Ovary (tissue), 7 donors: ENCODE measurements at regions not wholly inside any gene's neighbourhood (a gene's known extent, or its start where the extent isn't known, plus 50 kb on each side); places are given as distances from the start of the nearest gene placed in this dataset.

ENCODE experiments used
- DNase-seq, 5 donors: peaks; one replicate each; pipeline ENCODE4 v3.0.0-alpha.2; 2019 to 2020
- H3K27ac ChIP-seq, 2 donors: fragments of 200-600 bp; one replicate each; pipeline versions ENCODE4 v1.5.1 to v1.8.0; 2019 to 2022
- H3K27me3 ChIP-seq: fragments of 200-600 bp; one replicate; pipeline ENCODE4 v1.8.0; 2022
- H3K36me3 ChIP-seq: fragments of 200-600 bp; sonication (generic); one replicate; pipeline ENCODE4 v1.5.1; 2019
- H3K4me1 ChIP-seq: one replicate; pipeline ENCODE4 v1.8.1; 2013; ENCODE audit warnings: mild to moderate bottlenecking, moderate library complexity; ENCODE audit not compliant: insufficient read depth
- H3K4me3 ChIP-seq: fragments of 200-600 bp; sonication (generic); one replicate; pipeline ENCODE4 v1.5.1; 2017
- H3K9me3 ChIP-seq, 2 donors: fragments of 200-600 bp in 1 of 2; sonication (generic) in 1 of 2; one replicate each; pipeline versions ENCODE4 v1.5.1 to v1.8.1; 2013 to 2019; ENCODE audit warnings: mild to moderate bottlenecking in 1 of 2, moderate library complexity in 1 of 2
- EP300 ChIP-seq: sonication (generic); formaldehyde crosslinking; IDR thresholded peaks from one replicate; pipeline ENCODE4 v1.6.1; 2017; ENCODE audit warnings: antibody characterized with exemption
- POLR2A ChIP-seq: fragments of 450-650 bp; IDR thresholded peaks from one replicate; pipeline ENCODE4 v1.6.1; 2017; ENCODE audit warnings: antibody characterized with exemption, mild to moderate bottlenecking, moderate library complexity
- WGBS, 3 donors: extraction: QIAGEN DNeasy Blood & Tissue Kit in 1 of 3; methylation state at CpG; one replicate each; pipeline versions ENCODE4 v1.1.5 to v1.1.7; 2013 to 2017; 5-methylcytosine and 5-hydroxymethylcytosine counted together
- intact Hi-C, 4 donors: fragments of 100-400 bp; cut with DNase I; formaldehyde crosslinking; loops; one replicate each; pipeline versions ENCODE4 v1.11.0 to v1.15.1; 2022 to 2023
- TF ChIP-seq, protein P1 (sequence below), 3 donors: fragments of 450-650 bp in 2 of 3; fragments of 200-600 bp in 1 of 3; IDR thresholded peaks; one replicate each; pipeline versions ENCODE4 v1.5.1 to v1.8.0; 2016 to 2022; ENCODE audit warnings: antibody characterized with exemption in 3 of 3, mild to moderate bottlenecking in 1 of 3
- donor health status: DM: no; HTN: no; CAD: no; lungs with moderate emphysema.
- donor health status: DM: no; HTN: no; CAD: no.
- donor health status: Bipolar disorder and iron deficiency.
- donor health status: DM: no; HTN: no; CAD: no.
- donor health status: DM: yes; HTN: yes; CAD: no.

- DNase-seq, result peak in 1 of 5 donors; percentile 14
- H3K27me3 ChIP-seq, result no peaks in the 10 kb centered on the region
- 89 to 95% (median 91%) methylated on average over 8 of the region's 8 CpGs for WGBS, 3 donors
- peaks cover 2% of the 10 kb centered on the region for H3K4me1 ChIP-seq
- no peaks in the 10 kb centered on the region for H3K36me3 ChIP-seq
- no peak overlapping the region for H3K4me3 ChIP-seq
- intact Hi-C loops, result no loop called here
- no peak overlapping the region for H3K27ac ChIP-seq
- H3K9me3 ChIP-seq, result no peaks in the 10 kb centered on the region
- no peak for TF ChIP-seq POLR2A
- no peak for TF ChIP-seq EP300
- TF ChIP-seq, protein P1, sequence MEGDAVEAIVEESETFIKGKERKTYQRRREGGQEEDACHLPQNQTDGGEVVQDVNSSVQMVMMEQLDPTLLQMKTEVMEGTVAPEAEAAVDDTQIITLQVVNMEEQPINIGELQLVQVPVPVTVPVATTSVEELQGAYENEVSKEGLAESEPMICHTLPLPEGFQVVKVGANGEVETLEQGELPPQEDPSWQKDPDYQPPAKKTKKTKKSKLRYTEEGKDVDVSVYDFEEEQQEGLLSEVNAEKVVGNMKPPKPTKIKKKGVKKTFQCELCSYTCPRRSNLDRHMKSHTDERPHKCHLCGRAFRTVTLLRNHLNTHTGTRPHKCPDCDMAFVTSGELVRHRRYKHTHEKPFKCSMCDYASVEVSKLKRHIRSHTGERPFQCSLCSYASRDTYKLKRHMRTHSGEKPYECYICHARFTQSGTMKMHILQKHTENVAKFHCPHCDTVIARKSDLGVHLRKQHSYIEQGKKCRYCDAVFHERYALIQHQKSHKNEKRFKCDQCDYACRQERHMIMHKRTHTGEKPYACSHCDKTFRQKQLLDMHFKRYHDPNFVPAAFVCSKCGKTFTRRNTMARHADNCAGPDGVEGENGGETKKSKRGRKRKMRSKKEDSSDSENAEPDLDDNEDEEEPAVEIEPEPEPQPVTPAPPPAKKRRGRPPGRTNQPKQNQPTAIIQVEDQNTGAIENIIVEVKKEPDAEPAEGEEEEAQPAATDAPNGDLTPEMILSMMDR (IDR thresholded peaks at IDR 0.05), result no peak
These were observed 54.7 kb upstream of the SSBP3 start for GRCh38 chr1:54460861-54461387.

DNA sequence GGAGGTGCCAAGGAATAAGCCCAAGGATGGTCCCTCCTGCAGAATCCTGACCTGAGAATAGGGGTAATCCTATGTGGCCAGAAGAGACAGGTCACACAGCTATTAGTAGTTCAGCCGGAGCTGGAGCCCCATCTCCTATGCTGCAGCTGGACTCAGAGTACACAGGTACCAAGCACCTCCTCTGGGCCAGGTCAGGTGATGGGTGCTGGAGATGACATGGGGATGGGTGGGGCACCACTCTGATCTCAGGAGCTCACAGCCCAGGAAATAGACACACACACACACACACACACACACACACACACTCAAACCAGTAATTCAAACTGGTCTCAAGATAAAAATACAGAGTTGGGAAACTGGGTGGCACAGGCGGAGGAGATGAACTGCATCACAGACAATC, 54.2 kb upstream of the SSBP3 start:
- no peaks in the 10 kb centered on the region for H3K27me3 ChIP-seq
- no peaks in the 10 kb centered on the region for H3K36me3 ChIP-seq
- DNase-seq, result peak in 1 of 5 donors; percentile 10
- H3K4me1 ChIP-seq, result peaks cover 2% of the 10 kb centered on the region
- TF ChIP-seq, protein P1 (IDR thresholded peaks at IDR 0.05), result no peak
- TF ChIP-seq EP300, result no peak
- TF ChIP-seq POLR2A, result no peak
- no peak overlapping the region for H3K27ac ChIP-seq
- intact Hi-C loops, result no loop called here
- H3K9me3 ChIP-seq, result no peaks in the 10 kb centered on the region
- WGBS, 3 donors, result 87 to 97% (median 88%) methylated on average over 2 of the region's 2 CpGs
- H3K4me3 ChIP-seq, result no peak overlapping the region

DNA sequence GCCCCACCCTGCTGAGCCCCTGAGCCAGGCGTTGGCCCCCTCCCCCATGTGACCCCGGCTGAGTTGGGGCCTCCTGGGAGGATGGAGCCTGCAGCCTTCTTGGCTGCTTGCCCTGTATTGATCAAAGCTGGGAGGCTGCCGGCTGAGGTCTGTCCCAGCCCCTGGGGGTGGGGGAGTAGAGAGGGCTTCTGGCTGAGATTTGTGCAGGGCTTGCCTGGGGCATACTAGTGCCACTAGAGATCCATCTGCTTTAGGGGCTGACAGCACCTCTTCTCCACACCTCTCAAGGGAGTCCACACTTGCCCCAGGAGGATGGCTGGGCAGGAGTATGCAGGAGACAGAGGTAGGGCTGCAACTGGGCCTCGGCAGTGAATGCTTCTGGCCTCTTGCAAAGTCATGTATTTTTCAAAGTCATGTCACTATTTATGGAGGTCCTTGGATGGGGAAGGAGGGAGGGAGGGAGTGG, 53.6 kb upstream of the SSBP3 start:
- H3K4me3 ChIP-seq, result no peak overlapping the region
- no peaks in the 10 kb centered on the region for H3K27me3 ChIP-seq
- H3K36me3 ChIP-seq, result no peaks in the 10 kb centered on the region
- peaks cover 2% of the 10 kb centered on the region for H3K4me1 ChIP-seq
- H3K9me3 ChIP-seq, result no peaks in the 10 kb centered on the region
- no peak overlapping the region for H3K27ac ChIP-seq
- TF ChIP-seq, protein P1 (IDR thresholded peaks at IDR 0.05), result no peak
- TF ChIP-seq POLR2A (no peak), EP300 (no peak)
- intact Hi-C loops, result no loop called here
- 11 to 24% (median 18%) methylated on average over 4 of the region's 4 CpGs for WGBS, 3 donors
- peak in 1 of 5 donors; percentile 21 for DNase-seq

- no peaks in the 10 kb centered on the region for H3K9me3 ChIP-seq
- H3K36me3 ChIP-seq, result no peaks in the 10 kb centered on the region
- no peaks in the 10 kb centered on the region for H3K27me3 ChIP-seq
- intact Hi-C loops, result no loop called here
- TF ChIP-seq, protein P1 (IDR thresholded peaks at IDR 0.05), result no peak
- TF ChIP-seq EP300 (no peak), POLR2A (no peak)
- DNase-seq, result peak in 1 of 5 donors; percentile 3
- no peaks in the 10 kb centered on the region for H3K4me1 ChIP-seq
- H3K27ac ChIP-seq, result no peak overlapping the region
- H3K4me3 ChIP-seq, result no peak overlapping the region
These were observed 52.9 kb upstream of the SSBP3 start for GRCh38 chr1:54459140-54459539.
